ENCODE measurements at regions not wholly inside any gene's neighbourhood (a gene's known extent, or its start where the extent isn't known, plus 50 kb on each side); places are given as distances from the start of the nearest gene placed in this dataset.

DNA sequence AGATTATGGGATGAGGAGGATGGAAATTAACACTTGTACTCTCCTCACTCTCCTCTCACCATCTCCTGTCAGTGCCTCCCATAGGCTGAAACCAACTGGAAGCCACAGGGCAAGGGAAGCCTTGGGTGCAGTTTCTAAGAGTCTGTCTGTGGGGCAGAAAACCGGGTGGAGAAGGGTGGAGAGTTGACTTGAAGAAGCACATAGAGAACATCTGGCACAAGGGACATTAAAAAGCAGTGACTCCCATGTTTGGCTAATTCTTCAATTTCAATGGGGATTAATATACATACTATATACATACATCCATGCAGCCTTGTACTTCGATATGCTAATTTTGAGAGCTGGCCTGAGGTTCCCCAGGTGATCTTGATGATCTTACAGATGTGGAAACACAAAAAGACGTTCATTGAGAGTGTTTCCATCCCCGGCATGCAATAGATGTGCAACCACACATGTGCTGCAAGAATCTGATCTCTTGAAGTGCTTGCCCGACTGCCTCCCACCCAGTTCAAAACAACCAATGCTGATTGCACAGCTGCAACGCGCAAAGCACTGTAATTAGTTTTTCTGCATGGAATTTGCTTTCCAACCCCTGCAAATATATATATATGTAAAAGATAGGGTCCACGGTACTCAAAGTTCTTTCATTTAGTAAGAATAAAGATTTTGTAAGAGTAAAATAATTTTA lies 121.9 kb upstream of the TMC3 start:
- H3K4me1 Mint-ChIP-seq (ENCODE audit: low read depth, unreplicated experiment), result no peaks in the 10 kb centered on the region
- TF ChIP-seq, protein P1, sequence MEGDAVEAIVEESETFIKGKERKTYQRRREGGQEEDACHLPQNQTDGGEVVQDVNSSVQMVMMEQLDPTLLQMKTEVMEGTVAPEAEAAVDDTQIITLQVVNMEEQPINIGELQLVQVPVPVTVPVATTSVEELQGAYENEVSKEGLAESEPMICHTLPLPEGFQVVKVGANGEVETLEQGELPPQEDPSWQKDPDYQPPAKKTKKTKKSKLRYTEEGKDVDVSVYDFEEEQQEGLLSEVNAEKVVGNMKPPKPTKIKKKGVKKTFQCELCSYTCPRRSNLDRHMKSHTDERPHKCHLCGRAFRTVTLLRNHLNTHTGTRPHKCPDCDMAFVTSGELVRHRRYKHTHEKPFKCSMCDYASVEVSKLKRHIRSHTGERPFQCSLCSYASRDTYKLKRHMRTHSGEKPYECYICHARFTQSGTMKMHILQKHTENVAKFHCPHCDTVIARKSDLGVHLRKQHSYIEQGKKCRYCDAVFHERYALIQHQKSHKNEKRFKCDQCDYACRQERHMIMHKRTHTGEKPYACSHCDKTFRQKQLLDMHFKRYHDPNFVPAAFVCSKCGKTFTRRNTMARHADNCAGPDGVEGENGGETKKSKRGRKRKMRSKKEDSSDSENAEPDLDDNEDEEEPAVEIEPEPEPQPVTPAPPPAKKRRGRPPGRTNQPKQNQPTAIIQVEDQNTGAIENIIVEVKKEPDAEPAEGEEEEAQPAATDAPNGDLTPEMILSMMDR (IDR thresholded peaks at IDR 0.05; ENCODE audit: partially characterized antibody, unreplicated experiment), result no peak
- DNase-seq, result no peak
- no peaks in the 10 kb centered on the region for H3K27me3 Mint-ChIP-seq (ENCODE audit: unreplicated experiment)
- H3K36me3 Mint-ChIP-seq (ENCODE audit: unreplicated experiment), result no peaks in the 10 kb centered on the region
- H3K4me3 Mint-ChIP-seq (ENCODE audit: unreplicated experiment), result no peak overlapping the region
- no peak overlapping the region for H3K27ac Mint-ChIP-seq (ENCODE audit: unreplicated experiment)
- H3K9me3 Mint-ChIP-seq (ENCODE audit: unreplicated experiment), result no peaks in the 10 kb centered on the region

DNA sequence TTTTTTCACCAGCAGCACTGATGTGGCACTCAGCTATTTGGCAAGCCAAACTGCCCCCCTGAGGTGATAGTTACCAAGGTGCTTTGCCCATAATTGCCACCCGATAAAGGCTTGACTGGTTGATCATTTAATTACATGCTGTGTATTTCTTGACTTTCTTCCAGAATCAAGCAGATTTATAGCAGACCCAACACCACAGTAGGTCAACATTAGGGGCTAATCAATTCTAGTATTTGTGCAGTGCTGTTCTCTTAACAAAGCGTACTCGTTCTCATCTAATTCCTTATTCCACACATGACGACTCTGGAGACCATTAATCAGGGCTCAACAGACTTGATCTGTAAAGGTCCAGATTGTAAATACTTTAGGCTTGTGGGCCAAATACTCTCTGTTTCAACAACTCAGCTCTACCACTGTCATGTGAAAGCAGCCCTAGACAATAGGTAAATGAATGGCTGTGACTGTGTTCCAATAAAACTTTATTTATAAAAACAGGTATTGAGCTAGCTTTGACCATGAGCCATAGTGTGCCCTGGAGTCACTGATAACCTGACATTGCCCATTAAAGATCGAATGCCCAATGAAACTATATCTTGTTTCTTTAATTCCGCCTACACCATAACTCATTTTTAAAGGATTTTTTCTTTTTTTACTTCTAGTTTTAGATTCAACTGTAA lies 119.1 kb upstream of the TMC3 start:
- TF ChIP-seq, protein P1 (IDR thresholded peaks at IDR 0.05; ENCODE audit: partially characterized antibody, unreplicated experiment), result no peak
- Mint-ChIP-seq H3K4me1 (ENCODE audit: low read depth, unreplicated experiment) (no peaks in the 10 kb centered on the region), H3K36me3 (ENCODE audit: unreplicated experiment) (no peaks in the 10 kb centered on the region), H3K27me3 (ENCODE audit: unreplicated experiment) (no peaks in the 10 kb centered on the region), H3K27ac (ENCODE audit: unreplicated experiment) (no peak overlapping the region), H3K4me3 (ENCODE audit: unreplicated experiment) (no peak overlapping the region), H3K9me3 (ENCODE audit: unreplicated experiment) (peaks cover 2% of the 10 kb centered on the region)
- no peak for DNase-seq

DNA sequence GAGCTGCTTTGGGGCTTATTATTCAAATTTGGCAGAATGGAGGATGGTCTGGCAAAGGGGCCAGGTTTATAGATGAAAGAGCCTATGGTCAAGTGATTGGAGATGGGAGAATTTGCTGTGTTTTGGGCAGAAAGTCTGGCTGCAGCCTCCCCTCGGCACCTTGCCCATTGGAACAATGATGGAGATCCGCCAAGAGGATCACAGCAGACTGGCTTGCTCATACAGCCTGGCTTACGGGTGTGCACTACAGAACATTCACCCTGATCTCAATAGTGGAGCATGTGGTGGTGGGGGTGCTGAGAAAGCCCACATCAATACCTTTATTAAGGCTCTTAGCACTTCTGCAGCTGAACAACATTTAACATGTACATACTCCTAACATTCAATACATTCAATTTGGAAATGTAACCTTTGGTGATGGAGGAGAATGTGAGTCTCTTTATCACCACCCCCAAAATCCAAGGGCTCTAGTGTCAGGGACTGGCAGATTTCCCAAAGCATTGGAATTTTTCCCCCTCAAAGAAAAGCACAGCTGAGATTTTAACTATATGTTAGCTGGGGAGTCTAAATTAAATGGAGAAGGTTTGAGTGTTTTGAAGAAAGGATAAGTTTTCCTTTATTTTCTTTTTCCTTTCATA lies 118.4 kb upstream of the TMC3 start:
- no peak overlapping the region for H3K4me3 Mint-ChIP-seq (ENCODE audit: unreplicated experiment)
- peaks cover 2% of the 10 kb centered on the region for H3K9me3 Mint-ChIP-seq (ENCODE audit: unreplicated experiment)
- no peaks in the 10 kb centered on the region for H3K27me3 Mint-ChIP-seq (ENCODE audit: unreplicated experiment)
- DNase-seq, result no peak
- H3K36me3 Mint-ChIP-seq (ENCODE audit: unreplicated experiment), result no peaks in the 10 kb centered on the region
- TF ChIP-seq, protein P1 (IDR thresholded peaks at IDR 0.05; ENCODE audit: partially characterized antibody, unreplicated experiment), result no peak
- no peaks in the 10 kb centered on the region for H3K4me1 Mint-ChIP-seq (ENCODE audit: low read depth, unreplicated experiment)
- no peak overlapping the region for H3K27ac Mint-ChIP-seq (ENCODE audit: unreplicated experiment)

DNA sequence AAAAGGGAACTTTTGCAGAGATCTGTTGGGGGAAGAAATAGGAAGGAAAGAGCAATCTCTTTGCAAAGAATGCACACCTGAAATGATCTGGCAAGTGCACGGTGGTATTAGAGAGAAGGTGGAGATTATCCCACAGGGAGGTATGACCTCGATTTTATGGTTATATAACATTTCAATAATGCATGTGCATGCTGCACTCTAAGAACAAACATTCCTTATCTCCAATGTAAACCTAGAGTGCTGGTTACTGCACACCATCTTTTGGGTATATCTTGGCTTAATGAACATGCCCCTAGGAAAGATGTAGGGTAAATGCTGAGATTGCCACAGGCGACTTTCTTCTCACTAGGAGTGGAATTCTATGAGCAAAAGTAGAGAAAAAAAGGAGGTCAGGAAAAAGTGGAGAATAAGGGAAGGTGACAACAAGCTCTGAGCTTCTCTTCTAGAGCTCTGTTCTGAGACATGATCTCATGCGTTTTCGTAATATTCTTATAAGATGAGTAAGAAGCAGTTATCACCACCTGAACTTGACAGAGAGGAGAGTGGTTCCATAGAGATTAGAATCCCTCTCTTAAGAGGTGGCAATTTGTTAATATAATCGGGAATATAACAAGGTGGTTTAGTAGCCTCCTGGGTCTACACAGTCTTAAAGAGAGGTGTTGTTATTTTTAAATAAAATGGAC lies 117.5 kb upstream of the TMC3 start:
- TF ChIP-seq, protein P1 (IDR thresholded peaks at IDR 0.05; ENCODE audit: partially characterized antibody, unreplicated experiment), result no peak
- Mint-ChIP-seq H3K4me1 (ENCODE audit: low read depth, unreplicated experiment) (peaks cover 2% of the 10 kb centered on the region), H3K27me3 (ENCODE audit: unreplicated experiment) (peaks cover 2% of the 10 kb centered on the region), H3K9me3 (ENCODE audit: unreplicated experiment) (peaks cover 2% of the 10 kb centered on the region), H3K27ac (ENCODE audit: unreplicated experiment) (no peak overlapping the region), H3K36me3 (ENCODE audit: unreplicated experiment) (no peaks in the 10 kb centered on the region), H3K4me3 (ENCODE audit: unreplicated experiment) (no peak overlapping the region)
- no peak for DNase-seq

All from glutamatergic neuron (in vitro differentiated cells).